H1 (cell line): ENCODE measurements at regions not wholly inside any gene's neighbourhood (a gene's known extent, or its start where the extent isn't known, plus 50 kb on each side); places are given as distances from the start of the nearest gene placed in this dataset.

Experiments
- CREB1 ChIP-seq: IDR thresholded peaks from 2 replicates; pipeline ENCODE4 v1.6.1; 2012; ENCODE audit warnings: inconsistent platforms
- EZH2 ChIP-seq: fragments of 200-600 bp; sonication (generic); IDR thresholded peaks from 2 replicates; pipeline ENCODE4 v1.7.1; 2012; ENCODE audit warnings: low read depth, mild to moderate bottlenecking, moderate library complexity, low read length, inconsistent platforms; ENCODE audit not compliant: severe bottlenecking
- KDM5A ChIP-seq: fragments of 200-600 bp; IDR thresholded peaks from 2 replicates; pipeline ENCODE4 v1.7.1; 2012; ENCODE audit warnings: mild to moderate bottlenecking, low read length, inconsistent platforms, mixed read lengths
- NANOG ChIP-seq: IDR thresholded peaks from 2 replicates; pipeline ENCODE4 v1.6.1; 2011; ENCODE audit warnings: low read length, low read depth, mild to moderate bottlenecking, inconsistent platforms; ENCODE audit not compliant: insufficient read depth, poor library complexity, severe bottlenecking
- PHF8 ChIP-seq: fragments of 200-600 bp; sonication (generic); conservative IDR thresholded peaks from 2 replicates; pipeline ENCODE4 v1.7.1; 2012; ENCODE audit warnings: low read depth, mild to moderate bottlenecking, inconsistent platforms, low read length, moderate library complexity
- POLR2A ChIP-seq, 2 experiments: IDR thresholded peaks; 1 replicate in 1 of 2; 2 replicates in 1 of 2; pipeline ENCODE4 v1.6.1; 2011; ENCODE audit warnings: low read depth in 2 of 2, low read length in 2 of 2, mild to moderate bottlenecking in 2 of 2; ENCODE audit errors: control extremely low read depth in 1 of 2
- POLR2AphosphoS5 ChIP-seq: IDR thresholded peaks from 2 replicates; pipeline ENCODE4 v1.6.1; 2011; ENCODE audit warnings: low read depth, low read length
- SRF ChIP-seq: IDR thresholded peaks from 2 replicates; pipeline ENCODE4 v1.6.1; 2011; ENCODE audit warnings: mild to moderate bottlenecking, low read depth, low read length, moderate library complexity
- TAF1 ChIP-seq: IDR thresholded peaks from 2 replicates; pipeline ENCODE4 v1.6.1; 2011; ENCODE audit warnings: mild to moderate bottlenecking, low read depth, low read length
- TF ChIP-seq, protein P1 (sequence below): fragments of 300-600 bp; sonication (generic); IDR thresholded peaks from 2 replicates; pipeline ENCODE4 v1.7.1; 2012; ENCODE audit warnings: low read length, moderate library complexity, mild to moderate bottlenecking, inconsistent platforms; ENCODE audit not compliant: insufficient replicate concordance
- TF ChIP-seq, protein P2 (sequence below), 3 experiments: IDR thresholded peaks; 1 replicate in 2 of 3; 2 replicates in 1 of 3; pipeline versions ENCODE4 v1.5.1 to v1.6.1; 2011; ENCODE audit warnings: low read length in 3 of 3, mild to moderate bottlenecking in 3 of 3, inconsistent platforms in 2 of 3, low read depth in 1 of 3, moderate library complexity in 1 of 3; ENCODE audit not compliant: insufficient read depth in 1 of 3; ENCODE audit errors: control extremely low read depth in 1 of 3
- TF ChIP-seq, protein P3 (sequence below): IDR thresholded peaks from 2 replicates; pipeline ENCODE4 v1.6.1; 2012; ENCODE audit warnings: inconsistent platforms

DNA sequence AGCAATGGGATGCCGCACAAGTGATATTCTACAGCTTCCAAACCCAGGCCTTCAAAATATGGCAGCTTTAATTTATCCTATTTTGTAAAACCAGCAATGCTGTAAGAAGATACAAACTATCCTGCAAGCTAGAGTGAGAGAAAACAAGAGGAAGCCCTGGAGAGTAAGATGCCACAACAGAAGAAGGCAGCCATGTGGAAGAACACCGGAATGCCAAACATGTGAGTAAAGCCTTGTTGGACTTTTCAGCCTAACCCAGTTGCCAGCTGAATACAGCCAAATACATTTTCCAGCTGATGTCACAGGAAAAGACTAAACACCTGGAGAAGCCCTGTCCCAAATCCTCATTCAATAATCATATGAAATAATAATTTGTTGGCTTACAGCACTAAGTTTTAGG is 1115.1 kb upstream of the CADM2 start:
- TF ChIP-seq, protein P1, sequence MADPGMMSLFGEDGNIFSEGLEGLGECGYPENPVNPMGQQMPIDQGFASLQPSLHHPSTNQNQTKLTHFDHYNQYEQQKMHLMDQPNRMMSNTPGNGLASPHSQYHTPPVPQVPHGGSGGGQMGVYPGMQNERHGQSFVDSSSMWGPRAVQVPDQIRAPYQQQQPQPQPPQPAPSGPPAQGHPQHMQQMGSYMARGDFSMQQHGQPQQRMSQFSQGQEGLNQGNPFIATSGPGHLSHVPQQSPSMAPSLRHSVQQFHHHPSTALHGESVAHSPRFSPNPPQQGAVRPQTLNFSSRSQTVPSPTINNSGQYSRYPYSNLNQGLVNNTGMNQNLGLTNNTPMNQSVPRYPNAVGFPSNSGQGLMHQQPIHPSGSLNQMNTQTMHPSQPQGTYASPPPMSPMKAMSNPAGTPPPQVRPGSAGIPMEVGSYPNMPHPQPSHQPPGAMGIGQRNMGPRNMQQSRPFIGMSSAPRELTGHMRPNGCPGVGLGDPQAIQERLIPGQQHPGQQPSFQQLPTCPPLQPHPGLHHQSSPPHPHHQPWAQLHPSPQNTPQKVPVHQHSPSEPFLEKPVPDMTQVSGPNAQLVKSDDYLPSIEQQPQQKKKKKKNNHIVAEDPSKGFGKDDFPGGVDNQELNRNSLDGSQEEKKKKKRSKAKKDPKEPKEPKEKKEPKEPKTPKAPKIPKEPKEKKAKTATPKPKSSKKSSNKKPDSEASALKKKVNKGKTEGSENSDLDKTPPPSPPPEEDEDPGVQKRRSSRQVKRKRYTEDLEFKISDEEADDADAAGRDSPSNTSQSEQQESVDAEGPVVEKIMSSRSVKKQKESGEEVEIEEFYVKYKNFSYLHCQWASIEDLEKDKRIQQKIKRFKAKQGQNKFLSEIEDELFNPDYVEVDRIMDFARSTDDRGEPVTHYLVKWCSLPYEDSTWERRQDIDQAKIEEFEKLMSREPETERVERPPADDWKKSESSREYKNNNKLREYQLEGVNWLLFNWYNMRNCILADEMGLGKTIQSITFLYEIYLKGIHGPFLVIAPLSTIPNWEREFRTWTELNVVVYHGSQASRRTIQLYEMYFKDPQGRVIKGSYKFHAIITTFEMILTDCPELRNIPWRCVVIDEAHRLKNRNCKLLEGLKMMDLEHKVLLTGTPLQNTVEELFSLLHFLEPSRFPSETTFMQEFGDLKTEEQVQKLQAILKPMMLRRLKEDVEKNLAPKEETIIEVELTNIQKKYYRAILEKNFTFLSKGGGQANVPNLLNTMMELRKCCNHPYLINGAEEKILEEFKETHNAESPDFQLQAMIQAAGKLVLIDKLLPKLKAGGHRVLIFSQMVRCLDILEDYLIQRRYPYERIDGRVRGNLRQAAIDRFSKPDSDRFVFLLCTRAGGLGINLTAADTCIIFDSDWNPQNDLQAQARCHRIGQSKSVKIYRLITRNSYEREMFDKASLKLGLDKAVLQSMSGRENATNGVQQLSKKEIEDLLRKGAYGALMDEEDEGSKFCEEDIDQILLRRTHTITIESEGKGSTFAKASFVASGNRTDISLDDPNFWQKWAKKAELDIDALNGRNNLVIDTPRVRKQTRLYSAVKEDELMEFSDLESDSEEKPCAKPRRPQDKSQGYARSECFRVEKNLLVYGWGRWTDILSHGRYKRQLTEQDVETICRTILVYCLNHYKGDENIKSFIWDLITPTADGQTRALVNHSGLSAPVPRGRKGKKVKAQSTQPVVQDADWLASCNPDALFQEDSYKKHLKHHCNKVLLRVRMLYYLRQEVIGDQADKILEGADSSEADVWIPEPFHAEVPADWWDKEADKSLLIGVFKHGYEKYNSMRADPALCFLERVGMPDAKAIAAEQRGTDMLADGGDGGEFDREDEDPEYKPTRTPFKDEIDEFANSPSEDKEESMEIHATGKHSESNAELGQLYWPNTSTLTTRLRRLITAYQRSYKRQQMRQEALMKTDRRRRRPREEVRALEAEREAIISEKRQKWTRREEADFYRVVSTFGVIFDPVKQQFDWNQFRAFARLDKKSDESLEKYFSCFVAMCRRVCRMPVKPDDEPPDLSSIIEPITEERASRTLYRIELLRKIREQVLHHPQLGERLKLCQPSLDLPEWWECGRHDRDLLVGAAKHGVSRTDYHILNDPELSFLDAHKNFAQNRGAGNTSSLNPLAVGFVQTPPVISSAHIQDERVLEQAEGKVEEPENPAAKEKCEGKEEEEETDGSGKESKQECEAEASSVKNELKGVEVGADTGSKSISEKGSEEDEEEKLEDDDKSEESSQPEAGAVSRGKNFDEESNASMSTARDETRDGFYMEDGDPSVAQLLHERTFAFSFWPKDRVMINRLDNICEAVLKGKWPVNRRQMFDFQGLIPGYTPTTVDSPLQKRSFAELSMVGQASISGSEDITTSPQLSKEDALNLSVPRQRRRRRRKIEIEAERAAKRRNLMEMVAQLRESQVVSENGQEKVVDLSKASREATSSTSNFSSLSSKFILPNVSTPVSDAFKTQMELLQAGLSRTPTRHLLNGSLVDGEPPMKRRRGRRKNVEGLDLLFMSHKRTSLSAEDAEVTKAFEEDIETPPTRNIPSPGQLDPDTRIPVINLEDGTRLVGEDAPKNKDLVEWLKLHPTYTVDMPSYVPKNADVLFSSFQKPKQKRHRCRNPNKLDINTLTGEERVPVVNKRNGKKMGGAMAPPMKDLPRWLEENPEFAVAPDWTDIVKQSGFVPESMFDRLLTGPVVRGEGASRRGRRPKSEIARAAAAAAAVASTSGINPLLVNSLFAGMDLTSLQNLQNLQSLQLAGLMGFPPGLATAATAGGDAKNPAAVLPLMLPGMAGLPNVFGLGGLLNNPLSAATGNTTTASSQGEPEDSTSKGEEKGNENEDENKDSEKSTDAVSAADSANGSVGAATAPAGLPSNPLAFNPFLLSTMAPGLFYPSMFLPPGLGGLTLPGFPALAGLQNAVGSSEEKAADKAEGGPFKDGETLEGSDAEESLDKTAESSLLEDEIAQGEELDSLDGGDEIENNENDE: no peak
- no peak for TF ChIP-seq POLR2A (IDR thresholded peaks at IDR 0.05; ENCODE audit: control extremely low read depth in 1 of 2, low read depth in 2 of 2, low read length in 2 of 2)
- TF ChIP-seq, protein P2, sequence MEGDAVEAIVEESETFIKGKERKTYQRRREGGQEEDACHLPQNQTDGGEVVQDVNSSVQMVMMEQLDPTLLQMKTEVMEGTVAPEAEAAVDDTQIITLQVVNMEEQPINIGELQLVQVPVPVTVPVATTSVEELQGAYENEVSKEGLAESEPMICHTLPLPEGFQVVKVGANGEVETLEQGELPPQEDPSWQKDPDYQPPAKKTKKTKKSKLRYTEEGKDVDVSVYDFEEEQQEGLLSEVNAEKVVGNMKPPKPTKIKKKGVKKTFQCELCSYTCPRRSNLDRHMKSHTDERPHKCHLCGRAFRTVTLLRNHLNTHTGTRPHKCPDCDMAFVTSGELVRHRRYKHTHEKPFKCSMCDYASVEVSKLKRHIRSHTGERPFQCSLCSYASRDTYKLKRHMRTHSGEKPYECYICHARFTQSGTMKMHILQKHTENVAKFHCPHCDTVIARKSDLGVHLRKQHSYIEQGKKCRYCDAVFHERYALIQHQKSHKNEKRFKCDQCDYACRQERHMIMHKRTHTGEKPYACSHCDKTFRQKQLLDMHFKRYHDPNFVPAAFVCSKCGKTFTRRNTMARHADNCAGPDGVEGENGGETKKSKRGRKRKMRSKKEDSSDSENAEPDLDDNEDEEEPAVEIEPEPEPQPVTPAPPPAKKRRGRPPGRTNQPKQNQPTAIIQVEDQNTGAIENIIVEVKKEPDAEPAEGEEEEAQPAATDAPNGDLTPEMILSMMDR (IDR thresholded peaks at IDR 0.05; ENCODE audit: control extremely low read depth in 1 of 3, insufficient read depth in 1 of 3, low read depth in 1 of 3, low read length in 3 of 3): no peak
- TF ChIP-seq CREB1: no peak
- no peak for TF ChIP-seq KDM5A
- no peak for TF ChIP-seq PHF8
- TF ChIP-seq EZH2: no peak
- TF ChIP-seq POLR2AphosphoS5: no peak
- no peak for TF ChIP-seq NANOG
- no peak for TF ChIP-seq TAF1
- TF ChIP-seq, protein P3, sequence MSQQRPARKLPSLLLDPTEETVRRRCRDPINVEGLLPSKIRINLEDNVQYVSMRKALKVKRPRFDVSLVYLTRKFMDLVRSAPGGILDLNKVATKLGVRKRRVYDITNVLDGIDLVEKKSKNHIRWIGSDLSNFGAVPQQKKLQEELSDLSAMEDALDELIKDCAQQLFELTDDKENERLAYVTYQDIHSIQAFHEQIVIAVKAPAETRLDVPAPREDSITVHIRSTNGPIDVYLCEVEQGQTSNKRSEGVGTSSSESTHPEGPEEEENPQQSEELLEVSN: no peak
- no peak for TF ChIP-seq SRF
